ENCODE measurements at regions not wholly inside any gene's neighbourhood (a gene's known extent, or its start where the extent isn't known, plus 50 kb on each side); places are given as distances from the start of the nearest gene placed in this dataset.
"Not testable (repeated sequence)": the region's sequence is repeated elsewhere in the genome, so short reads cannot be mapped to it uniquely, and the experiment has no call there.

- TF ChIP-seq POLR2AphosphoS5 (IDR thresholded peaks at IDR 0.05; ENCODE audit: insufficient read depth, low read depth, low read length); CTCF (IDR thresholded peaks at IDR 0.05; ENCODE audit: extremely low read depth in 1 of 2, insufficient read depth in 1 of 2, low read depth in 1 of 2, low read length in 2 of 2); POLR2A (IDR thresholded peaks at IDR 0.05; ENCODE audit: low read depth, low read length); EZH2 (IDR thresholded peaks at IDR 0.05; ENCODE audit: borderline replicate concordance, low read depth, low read length, severe bottlenecking): not testable (repeated sequence)
Measured at GRCh38 chrX:131696989-131697388, 153.1 kb downstream of the OR13H1 start.

All from endothelial cell of umbilical vein (primary cell).